H1 (cell line): ENCODE measurements at regions not wholly inside any gene's neighbourhood (a gene's known extent, or its start where the extent isn't known, plus 50 kb on each side); places are given as distances from the start of the nearest gene placed in this dataset.

Source experiments
- CTCF ChIA-PET: fragments of 300-600 bp; sonication (Branson Sonifier 250); formaldehyde crosslinking; loops from one replicate; lab custom pipeline; 2021; ENCODE audit not compliant: partially characterized antibody; lab: Charles Lee
- POLR2A ChIA-PET: fragments of 300-600 bp; sonication (Branson Sonifier 250); formaldehyde crosslinking; loops from one replicate; lab custom pipeline; 2021; ENCODE audit warnings: inconsistent platforms; ENCODE audit not compliant: partially characterized antibody; lab: Charles Lee
- DNase-seq, 2 experiments: peaks; one replicate each; pipeline versions ENCODE4 v3.0.0 to v3.0.0-alpha.2; 2010 to 2022; ENCODE audit warnings: low spot score in 2 of 2, low read depth in 1 of 2, mixed read lengths in 1 of 2
- FAIRE-seq: peaks from 2 replicates; lab custom pipeline; 2011; peaks lifted over from hg19 to GRCh38; lab: Jason Lieb, UNC
- H2AFZ ChIP-seq: 2 replicates; pipeline ENCODE4 v1.8.1; 2012; ENCODE audit warnings: low read length, inconsistent platforms
- H2AK5ac ChIP-seq: 2 replicates; pipeline ENCODE4 v1.6.1; 2013; ENCODE audit warnings: low read depth, low read length
- H2BK120ac ChIP-seq: replicated peaks from 2 replicates; pipeline ENCODE3; 2013; ENCODE audit warnings: low read depth, low read length, inconsistent platforms
- H2BK12ac ChIP-seq: 2 replicates; pipeline ENCODE4 v1.6.1; 2013; ENCODE audit warnings: low read depth, low read length
- H2BK15ac ChIP-seq: 2 replicates; pipeline ENCODE4 v1.6.1; 2013; ENCODE audit warnings: low read length
- H2BK20ac ChIP-seq: 2 replicates; pipeline ENCODE4 v1.6.1; 2013; ENCODE audit warnings: low read length
- H2BK5ac ChIP-seq: 2 replicates; pipeline ENCODE4 v1.6.1; 2013; ENCODE audit warnings: low read depth, low read length
- H3K14ac ChIP-seq: 2 replicates; pipeline ENCODE4 v1.6.1; 2013; ENCODE audit warnings: inconsistent platforms; ENCODE audit not compliant: insufficient read length
- H3K18ac ChIP-seq: 2 replicates; pipeline ENCODE4 v1.6.1; 2013; ENCODE audit warnings: low read length; ENCODE audit errors: extremely low read depth
- H3K23ac ChIP-seq: 2 replicates; pipeline ENCODE4 v1.6.1; 2013; ENCODE audit warnings: inconsistent platforms; ENCODE audit not compliant: insufficient read length
- H3K23me2 ChIP-seq: 2 replicates; pipeline ENCODE4 v1.6.1; 2013; ENCODE audit warnings: low read depth, low read length
- H3K27ac ChIP-seq: 2 replicates; pipeline ENCODE4 v1.6.1; 2011; ENCODE audit warnings: low read depth, low read length, inconsistent platforms
- H3K27me3 ChIP-seq, 4 experiments: replicated peaks in 1 of 4; 1 replicate in 1 of 4; 2 replicates in 3 of 4; pipeline versions ENCODE4 v1.6.1 to v1.8.1; 2011 to 2013; ENCODE audit warnings: low read length in 3 of 4, mild to moderate bottlenecking in 3 of 4, inconsistent platforms in 2 of 4, mixed read lengths in 2 of 4, moderate library complexity in 1 of 4; ENCODE audit not compliant: control insufficient read depth in 3 of 4, insufficient read depth in 3 of 4; ENCODE audit errors: extremely low read depth in 1 of 4
- H3K36me3 ChIP-seq, 4 experiments: 2 replicates each; pipeline versions ENCODE4 v1.6.1 to v1.8.1; 2011 to 2013; ENCODE audit warnings: mild to moderate bottlenecking in 4 of 4, low read length in 3 of 4, moderate library complexity in 2 of 4, control low read depth in 1 of 4, inconsistent platforms in 1 of 4; ENCODE audit not compliant: insufficient read depth in 4 of 4, control insufficient read depth in 2 of 4
- H3K4ac ChIP-seq: replicated peaks from 2 replicates; pipeline ENCODE3; 2013; ENCODE audit warnings: low read length, low read depth, mixed read lengths, inconsistent platforms; ENCODE audit not compliant: insufficient read length
- H3K4me1 ChIP-seq, 4 experiments: replicated peaks in 1 of 4; 1 replicate in 1 of 4; 2 replicates in 3 of 4; pipeline versions ENCODE4 v1.6.1 to v1.8.1; 2011 to 2013; ENCODE audit warnings: low read length in 3 of 4, inconsistent platforms in 2 of 4, mixed read lengths in 1 of 4; ENCODE audit not compliant: insufficient read depth in 4 of 4, control insufficient read depth in 3 of 4
- H3K4me2 ChIP-seq, 2 experiments: 2 replicates each; pipeline versions ENCODE4 v1.6.1 to v1.8.1; 2011 to 2013; ENCODE audit warnings: low read depth in 2 of 2, low read length in 2 of 2, control low read depth in 1 of 2, inconsistent platforms in 1 of 2, mild to moderate bottlenecking in 1 of 2; ENCODE audit not compliant: insufficient read depth in 1 of 2
- H3K4me3 ChIP-seq, 4 experiments: fragments of 200-600, 300-600 bp in 1 of 4; sonication (generic), shearing (Covaris generic), sonication (Bioruptor Twin) in 1 of 4; 2 replicates each; pipeline versions ENCODE4 v1.5.1 to v1.8.1; 2011 to 2016; ENCODE audit warnings: low read length in 4 of 4, low read depth in 3 of 4, control low read depth in 2 of 4, inconsistent platforms in 2 of 4, mild to moderate bottlenecking in 2 of 4, mixed read lengths in 1 of 4, moderate library complexity in 1 of 4; ENCODE audit not compliant: insufficient read depth in 2 of 4; ENCODE audit errors: extremely low read depth in 1 of 4
- H3K56ac ChIP-seq: replicated peaks from 2 replicates; pipeline ENCODE3; 2013; ENCODE audit warnings: low read depth, mild to moderate bottlenecking, mixed read lengths, low read length, inconsistent platforms; ENCODE audit not compliant: insufficient read length
- H3K79me1 ChIP-seq: 2 replicates; pipeline ENCODE4 v1.6.1; 2013; ENCODE audit warnings: low read depth, low read length, control low read depth
- H3K79me2 ChIP-seq, 2 experiments: 2 replicates each; pipeline versions ENCODE4 v1.6.1 to v1.8.1; 2012 to 2013; ENCODE audit warnings: low read length in 2 of 2, mild to moderate bottlenecking in 2 of 2, inconsistent platforms in 1 of 2; ENCODE audit not compliant: insufficient read depth in 2 of 2, control insufficient read depth in 1 of 2
- H3K9ac ChIP-seq, 4 experiments: replicated peaks in 1 of 4; 1 replicate in 1 of 4; 2 replicates in 3 of 4; pipeline versions ENCODE4 v1.6.1 to v1.8.1; 2011 to 2013; ENCODE audit warnings: low read depth in 3 of 4, low read length in 3 of 4, control low read depth in 2 of 4, mild to moderate bottlenecking in 2 of 4, moderate library complexity in 2 of 4, inconsistent platforms in 1 of 4; ENCODE audit errors: extremely low read depth in 1 of 4
- H3K9me3 ChIP-seq, 2 experiments: 2 replicates each; pipeline versions ENCODE4 v1.6.1 to v1.8.1; 2012 to 2013; ENCODE audit warnings: mild to moderate bottlenecking in 2 of 2, moderate library complexity in 2 of 2, control low read depth in 1 of 2, inconsistent platforms in 1 of 2, low read depth in 1 of 2, low read length in 1 of 2, mixed read lengths in 1 of 2; ENCODE audit not compliant: insufficient read depth in 2 of 2
- H4K20me1 ChIP-seq, 2 experiments: replicated peaks in 1 of 2; 2 replicates each; pipeline versions ENCODE3 to v1.8.1; 2011 to 2013; ENCODE audit warnings: inconsistent platforms in 2 of 2, low read length in 2 of 2, mild to moderate bottlenecking in 1 of 2; ENCODE audit not compliant: insufficient read depth in 2 of 2, control insufficient read depth in 1 of 2
- H4K5ac ChIP-seq: 2 replicates; pipeline ENCODE4 v1.6.1; 2013; ENCODE audit warnings: low read length, low read depth, mixed read lengths, inconsistent platforms; ENCODE audit not compliant: insufficient read length
- H4K8ac ChIP-seq: 2 replicates; pipeline ENCODE4 v1.8.0; 2013; ENCODE audit warnings: mild to moderate bottlenecking, moderate library complexity, low read length, inconsistent platforms; ENCODE audit not compliant: insufficient read depth; ENCODE audit errors: extremely low read depth
- H4K91ac ChIP-seq: replicated peaks from 2 replicates; pipeline ENCODE3; 2013; ENCODE audit warnings: low read length, mixed read lengths, inconsistent platforms; ENCODE audit not compliant: insufficient read length
- BRCA1 ChIP-seq: IDR thresholded peaks from 2 replicates; pipeline ENCODE4 v1.6.1; 2012; ENCODE audit warnings: low read depth, low read length, improper control_type of control experiment
- EGR1 ChIP-seq: IDR thresholded peaks from 2 replicates; pipeline ENCODE4 v1.6.1; 2011; ENCODE audit warnings: low read depth, low read length, borderline replicate concordance
- GABPA ChIP-seq: IDR thresholded peaks from 2 replicates; pipeline ENCODE4 v1.6.1; 2011; ENCODE audit warnings: mild to moderate bottlenecking, low read length, moderate library complexity, borderline replicate concordance; ENCODE audit not compliant: insufficient read depth
- HDAC2 ChIP-seq, 2 experiments: fragments of 300-600 bp in 1 of 2; sonication (generic) in 1 of 2; IDR thresholded peaks; 2 replicates each; pipeline ENCODE4 v1.6.1; 2011 to 2012; ENCODE audit warnings: low read depth in 2 of 2, low read length in 2 of 2, mild to moderate bottlenecking in 2 of 2, moderate library complexity in 2 of 2, borderline replicate concordance in 1 of 2, inconsistent platforms in 1 of 2
- POLR2AphosphoS5 ChIP-seq: IDR thresholded peaks from 2 replicates; pipeline ENCODE4 v1.6.1; 2011; ENCODE audit warnings: low read depth, low read length
- POU5F1 ChIP-seq: IDR thresholded peaks from 2 replicates; pipeline ENCODE4 v1.6.1; 2011; ENCODE audit warnings: low read depth, mild to moderate bottlenecking, low read length, moderate library complexity
- RNF2 ChIP-seq: fragments of 200-900, 300-1000 bp; sonication (generic); IDR thresholded peaks from 2 replicates; pipeline ENCODE4 v1.7.1; 2016; ENCODE audit warnings: borderline replicate concordance, low read depth, mild to moderate bottlenecking, antibody characterized with exemption, low read length; ENCODE audit not compliant: poor library complexity, severe bottlenecking; ENCODE audit errors: missing control alignments
- RXRA ChIP-seq: IDR thresholded peaks from 2 replicates; pipeline ENCODE4 v1.6.1; 2011; ENCODE audit warnings: low read depth, mild to moderate bottlenecking, low read length, moderate library complexity; ENCODE audit not compliant: insufficient read depth
- SIN3A ChIP-seq, 2 experiments: IDR thresholded peaks in 1 of 2; conservative IDR thresholded peaks in 1 of 2; 2 replicates each; pipeline ENCODE4 v1.6.1; 2011 to 2012; ENCODE audit warnings: low read length in 2 of 2, improper control_type of control experiment in 1 of 2, low read depth in 1 of 2, mild to moderate bottlenecking in 1 of 2
- SRF ChIP-seq: IDR thresholded peaks from 2 replicates; pipeline ENCODE4 v1.6.1; 2011; ENCODE audit warnings: mild to moderate bottlenecking, low read depth, low read length, moderate library complexity
- TAF7 ChIP-seq: optimal IDR thresholded peaks from 2 replicates; pipeline ENCODE3; 2011; ENCODE audit warnings: low read depth, mild to moderate bottlenecking, inconsistent platforms, low read length, moderate library complexity, borderline replicate concordance
- TBP ChIP-seq: IDR thresholded peaks from 2 replicates; pipeline ENCODE4 v1.6.1; 2011; ENCODE audit warnings: low read depth, low read length, improper control_type of control experiment
- WGBS, 2 experiments: shearing (Covaris generic) in 1 of 2; methylation state at CpG; one replicate each; pipeline versions ENCODE4 v1.1.6 to v1.1.7; 2013 to 2015; ENCODE audit warnings: low lambda C conversion rate in 2 of 2, mixed read lengths in 2 of 2, inconsistent platforms in 1 of 2, low coverage in 1 of 2, missing lambda C conversion rate in 1 of 2; ENCODE audit not compliant: insufficient replicate concordance in 2 of 2, insufficient coverage in 1 of 2, insufficient read length in 1 of 2; ENCODE audit errors: extremely low coverage in 1 of 2, missing lambda C conversion rate in 1 of 2; 5-methylcytosine and 5-hydroxymethylcytosine counted together
- TF ChIP-seq, protein P1 (sequence below): IDR thresholded peaks from 2 replicates; pipeline ENCODE4 v1.6.1; 2011; ENCODE audit warnings: low read length, improper control_type of control experiment

DNA sequence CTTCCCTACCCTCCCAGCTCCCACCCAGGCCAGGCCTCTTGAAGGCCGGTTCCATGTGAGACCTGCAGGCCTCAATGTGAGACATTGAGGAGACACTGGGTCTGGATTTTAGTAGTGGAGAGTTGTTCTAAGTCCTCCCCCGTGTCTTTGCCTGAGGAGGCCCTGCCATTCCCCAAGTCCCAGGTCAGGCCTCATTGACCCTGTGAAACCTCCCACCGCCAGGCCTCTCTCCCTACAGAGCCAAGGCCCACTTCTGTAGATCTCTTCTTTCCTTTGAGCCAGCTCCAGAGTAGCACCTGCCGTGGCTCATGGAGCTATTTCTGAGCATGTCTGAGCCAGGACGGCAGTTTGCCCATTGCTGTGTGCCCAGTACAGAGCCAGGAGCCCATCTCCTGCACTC is 1419.6 kb downstream of the TBC1D22A start:
- no peak overlapping the region for H2BK15ac ChIP-seq
- H4K20me1 ChIP-seq, result no peaks in the 10 kb centered on the region
- no peak overlapping the region for H2BK120ac ChIP-seq
- no peak overlapping the region for H3K4me2 ChIP-seq
- no peak overlapping the region for H3K4me3 ChIP-seq
- H3K79me1 ChIP-seq, result no peaks in the 10 kb centered on the region
- H4K5ac ChIP-seq, result no peak overlapping the region
- peaks cover 0 to under 1% (median 0%) of the 10 kb centered on the region in 4 experiments; a peak in 2 of 7 replicates for H3K4me1 ChIP-seq
- DNase-seq, result no peak
- no peak overlapping the region for H3K18ac ChIP-seq
- no peak overlapping the region for H3K56ac ChIP-seq
- H3K79me2 ChIP-seq, result no peaks in the 10 kb centered on the region
- no peaks in the 10 kb centered on the region for H3K36me3 ChIP-seq
- no peak overlapping the region for H2BK12ac ChIP-seq
- FAIRE-seq, result no peak
- no peak overlapping the region for H2AK5ac ChIP-seq
- H4K91ac ChIP-seq, result no peak overlapping the region
- no peak overlapping the region for H3K4ac ChIP-seq
- no peaks in the 10 kb centered on the region for H3K23me2 ChIP-seq
- no peak overlapping the region for H2BK20ac ChIP-seq
- no peak overlapping the region for H3K27ac ChIP-seq
- no peak overlapping the region; a peak in 1 of 7 replicates for H3K9ac ChIP-seq
- H3K9me3 ChIP-seq, result no peaks in the 10 kb centered on the region
- H4K8ac ChIP-seq, result no peak overlapping the region
- no peak overlapping the region for H2BK5ac ChIP-seq
- H3K23ac ChIP-seq, result no peak overlapping the region
- 93% methylated on average over 4 of the region's 5 CpGs; no CpG with 5 or more reads in 1 of the 2 experiments for WGBS, 2 experiments
- no peak overlapping the region for H3K14ac ChIP-seq
- ChIA-PET POLR2A (no interaction called here), CTCF (no interaction called here)
- 0 out of 7 replicates have a peak, but pooled peaks cover 0 to 2% (median 0%) of the 10 kb centered on the region in 4 experiments for H3K27me3 ChIP-seq
- no peak overlapping the region for H2AFZ ChIP-seq
- TF ChIP-seq TBP, result no peak
- TF ChIP-seq SIN3A (conservative IDR thresholded peaks at IDR 0.05 in 1 of 2, IDR thresholded peaks at IDR 0.05 in 1 of 2; ENCODE audit: low read depth in 1 of 2, low read length in 2 of 2), result no peak
- no peak for TF ChIP-seq GABPA
- TF ChIP-seq POLR2AphosphoS5, result no peak
- no peak for TF ChIP-seq BRCA1
- no peak for TF ChIP-seq TAF7
- no peak for TF ChIP-seq POU5F1
- TF ChIP-seq RNF2, result no peak
- TF ChIP-seq HDAC2 (IDR thresholded peaks at IDR 0.05; ENCODE audit: borderline replicate concordance in 1 of 2, low read depth in 2 of 2, low read length in 2 of 2), result no peak
- no peak for TF ChIP-seq RXRA
- no peak for TF ChIP-seq EGR1
- TF ChIP-seq, protein P1, sequence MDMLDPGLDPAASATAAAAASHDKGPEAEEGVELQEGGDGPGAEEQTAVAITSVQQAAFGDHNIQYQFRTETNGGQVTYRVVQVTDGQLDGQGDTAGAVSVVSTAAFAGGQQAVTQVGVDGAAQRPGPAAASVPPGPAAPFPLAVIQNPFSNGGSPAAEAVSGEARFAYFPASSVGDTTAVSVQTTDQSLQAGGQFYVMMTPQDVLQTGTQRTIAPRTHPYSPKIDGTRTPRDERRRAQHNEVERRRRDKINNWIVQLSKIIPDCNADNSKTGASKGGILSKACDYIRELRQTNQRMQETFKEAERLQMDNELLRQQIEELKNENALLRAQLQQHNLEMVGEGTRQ, result no peak
- no peak for TF ChIP-seq SRF
